ENCODE measurements at regions not wholly inside any gene's neighbourhood (a gene's known extent, or its start where the extent isn't known, plus 50 kb on each side); places are given as distances from the start of the nearest gene placed in this dataset.

- 88% methylated on average over 3 of the region's 3 CpGs for WGBS
- TF ChIP-seq REST (IDR thresholded peaks at IDR 0.05): no peak
- no peak for TF ChIP-seq RAD21 (IDR thresholded peaks at IDR 0.05)
- TF ChIP-seq FOXA1 (IDR thresholded peaks at IDR 0.05): no peak
- no peak for TF ChIP-seq HNF4A (conservative IDR thresholded peaks at IDR 0.05)
- no peak for TF ChIP-seq RXRA (IDR thresholded peaks at IDR 0.05)
- no peak for TF ChIP-seq ZBTB33 (IDR thresholded peaks at IDR 0.05)
- TF ChIP-seq EGR1 (IDR thresholded peaks at IDR 0.05; ENCODE audit: low read depth in 2 of 2): no peak
- TF ChIP-seq GABPA (IDR thresholded peaks at IDR 0.05 in 1 of 2, conservative IDR thresholded peaks at IDR 0.05 in 1 of 2): no peak
- TF ChIP-seq HNF4G (IDR thresholded peaks at IDR 0.05): no peak
- no peak for TF ChIP-seq ATF3 (IDR thresholded peaks at IDR 0.05)
- no peak for TF ChIP-seq JUND (IDR thresholded peaks at IDR 0.05)
- TF ChIP-seq MAX (IDR thresholded peaks at IDR 0.05): no peak
- TF ChIP-seq CTCF (IDR thresholded peaks at IDR 0.05; ENCODE audit: low read depth, low read length, missing input control): no peak
- no peak for TF ChIP-seq FOXA2 (IDR thresholded peaks at IDR 0.05)
- no peak for TF ChIP-seq TAF1 (conservative IDR thresholded peaks at IDR 0.05)
- TF ChIP-seq NR2F2 (IDR thresholded peaks at IDR 0.05): no peak
- no peak for TF ChIP-seq YY1 (IDR thresholded peaks at IDR 0.05)
- no peak for TF ChIP-seq SP1 (IDR thresholded peaks at IDR 0.05)
- no peak for DNase-seq (ENCODE audit: low spot score)
- Histone ChIP-seq H3K27ac (ENCODE audit: low read depth in 1 of 2, low read length in 2 of 2) (no peak overlapping the region), H3K27me3 (ENCODE audit: control insufficient read depth in 4 of 4, insufficient read depth in 4 of 4, low read length in 3 of 4) (no peaks in the 10 kb centered on the region), H3K9ac (ENCODE audit: low read depth in 1 of 2, low read length in 2 of 2) (no peak overlapping the region), H3K4me3 (ENCODE audit: low read depth in 1 of 3, low read length in 3 of 3) (no peak overlapping the region), H3K36me3 (ENCODE audit: control insufficient read depth in 4 of 4, insufficient read depth in 3 of 4, low read depth in 1 of 4, low read length in 3 of 4) (no peaks in the 10 kb centered on the region), H3K9me3 (ENCODE audit: control insufficient read depth in 4 of 4, low read length in 3 of 4) (no peaks in the 10 kb centered on the region), H3K4me1 (ENCODE audit: control insufficient read depth in 4 of 4, insufficient read depth in 4 of 4, low read length in 3 of 4) (no peaks in the 10 kb centered on the region)
Observed at GRCh38 chr2:134776836-134777235, 58.0 kb upstream of the TMEM163 start.
